NCI-H345 (cell line): ENCODE measurements at regions not wholly inside any gene's neighbourhood (a gene's known extent, or its start where the extent isn't known, plus 50 kb on each side); places are given as distances from the start of the nearest gene placed in this dataset.

Source experiments
- DNase-seq: peaks from one replicate; lab custom pipeline; 2025; lab: John Stamatoyannopoulos, UW

DNA sequence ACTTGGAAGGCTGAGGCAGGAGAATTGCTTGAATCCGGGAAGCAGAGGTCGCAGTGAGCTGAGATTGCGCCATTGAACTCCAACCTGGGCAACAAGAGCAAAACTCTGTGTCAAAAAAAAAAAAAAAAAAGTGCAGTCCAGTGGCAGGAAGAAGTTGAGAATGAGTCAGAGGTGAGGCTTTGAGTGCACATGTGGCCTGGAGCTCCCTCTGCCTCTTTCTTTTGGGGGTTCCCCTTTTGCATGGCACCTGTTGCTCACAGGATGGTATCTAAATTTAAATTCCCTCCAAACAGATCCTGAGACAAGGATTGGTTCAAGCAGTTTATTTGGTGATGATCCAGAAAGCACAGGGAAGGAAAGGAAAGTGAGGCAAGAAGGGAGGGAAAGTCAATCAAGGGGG lies 151.4 kb upstream of the STX18 start:
- DNase-seq: no peak

DNA sequence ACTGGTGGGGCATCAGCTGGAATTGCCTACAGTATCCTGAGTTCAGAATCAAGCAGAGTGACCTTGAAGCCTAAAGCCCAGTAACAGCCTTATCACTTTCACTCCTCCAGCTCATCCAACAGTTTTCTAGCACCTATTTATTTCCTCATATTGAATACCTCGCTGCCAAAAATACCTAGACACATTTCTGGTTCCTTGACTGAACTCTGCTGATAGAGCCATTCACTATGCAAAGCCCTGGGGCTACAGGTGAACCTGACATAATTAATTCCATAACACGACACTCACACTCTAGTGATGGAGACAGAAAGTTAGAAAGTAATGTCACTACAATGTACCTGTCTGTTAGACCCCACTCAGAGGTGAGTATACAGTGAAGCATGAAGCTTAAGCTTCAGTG lies 149.0 kb upstream of the STX18 start:
- no peak for DNase-seq

- DNase-seq: no peak
These were observed 148.0 kb upstream of the STX18 start for GRCh38 chr4:4689694-4690440.

- no peak for DNase-seq
These were observed 146.3 kb upstream of the STX18 start for GRCh38 chr4:4687935-4688727.

GRCh38 chr4:4687100-4687499 lies 145.3 kb upstream of the STX18 start:
- no peak for DNase-seq

DNA sequence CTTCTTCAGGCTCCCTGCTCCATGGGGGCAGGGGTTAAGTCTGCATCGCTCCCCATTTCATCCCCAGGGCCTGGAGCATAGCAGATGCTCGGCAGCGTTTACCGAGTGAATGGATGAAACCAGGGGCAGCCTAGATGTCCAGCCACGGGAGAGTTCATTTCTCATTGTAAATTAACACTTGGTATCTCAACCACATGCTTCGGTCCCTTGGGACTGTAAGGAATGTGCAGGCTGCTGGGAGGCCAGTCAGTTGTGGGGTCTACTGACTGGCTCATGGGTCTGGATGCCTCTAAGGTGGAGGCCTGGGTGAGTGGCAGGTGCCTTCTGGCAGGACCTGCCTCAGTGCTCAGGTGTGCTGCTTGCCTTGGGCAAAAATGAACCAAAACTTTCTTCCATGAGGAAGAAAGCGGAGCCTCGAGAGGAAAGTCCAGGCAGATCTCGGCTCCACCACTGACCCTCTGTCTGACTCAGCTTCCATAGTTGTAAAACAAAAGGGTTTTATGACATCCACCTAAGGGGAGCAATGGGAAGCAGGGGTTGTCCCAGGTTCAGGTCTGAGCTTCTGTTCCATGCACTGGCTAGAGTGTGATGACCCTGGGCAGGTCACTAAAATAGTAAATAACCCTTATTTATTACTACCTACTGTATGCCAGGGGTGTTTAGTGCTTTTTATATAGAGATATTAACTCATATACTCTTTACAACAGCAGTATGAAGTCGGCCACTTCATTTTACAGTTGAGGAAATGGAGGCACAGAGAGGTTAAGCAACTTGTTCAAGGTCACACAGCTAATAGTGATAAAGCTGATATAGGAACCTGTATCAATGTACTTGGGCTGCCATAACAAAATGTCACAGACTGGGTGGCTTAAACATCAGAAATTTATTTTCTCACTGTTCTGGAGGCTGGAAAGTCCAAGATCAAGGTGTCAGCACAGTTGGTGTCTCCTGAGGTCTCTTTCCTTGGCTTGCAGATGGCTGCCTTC lies 144.3 kb upstream of the STX18 start:
- DNase-seq: no peak

- DNase-seq: no peak
These were observed 139.8 kb upstream of the STX18 start for GRCh38 chr4:4681653-4682052.

- no peak for DNase-seq
These were observed 138.9 kb upstream of the STX18 start for GRCh38 chr4:4680758-4681157.

- DNase-seq: no peak
These were observed 138.4 kb upstream of the STX18 start for GRCh38 chr4:4680243-4680642.

- no peak for DNase-seq
These were observed 136.0 kb upstream of the STX18 start for GRCh38 chr4:4677556-4678522.

DNA sequence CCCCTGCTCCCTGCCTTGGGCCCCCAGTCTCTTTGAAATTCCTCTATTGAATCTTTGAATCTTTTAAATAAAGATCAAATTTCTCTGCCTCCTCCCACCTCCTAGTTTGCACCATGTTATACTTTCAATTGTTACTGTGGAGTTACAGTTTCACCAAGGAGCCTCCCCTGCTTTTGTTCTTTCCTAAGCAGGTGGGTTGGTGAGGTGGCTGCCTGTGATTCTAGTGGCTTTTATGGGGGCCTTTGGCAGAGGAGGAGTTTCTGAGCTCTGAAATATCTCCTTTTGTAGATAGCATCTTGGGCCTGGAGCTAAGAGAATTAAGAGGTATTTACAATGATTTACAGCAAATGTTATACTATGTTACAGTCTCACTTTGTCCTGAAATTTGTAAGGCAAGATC lies 133.8 kb upstream of the STX18 start:
- no peak for DNase-seq

- DNase-seq: no peak
These were observed 133.3 kb upstream of the STX18 start for GRCh38 chr4:4675051-4675581.

GRCh38 chr4:4673070-4673469 lies 131.2 kb upstream of the STX18 start:
- peak; percentile 4 for DNase-seq

DNA sequence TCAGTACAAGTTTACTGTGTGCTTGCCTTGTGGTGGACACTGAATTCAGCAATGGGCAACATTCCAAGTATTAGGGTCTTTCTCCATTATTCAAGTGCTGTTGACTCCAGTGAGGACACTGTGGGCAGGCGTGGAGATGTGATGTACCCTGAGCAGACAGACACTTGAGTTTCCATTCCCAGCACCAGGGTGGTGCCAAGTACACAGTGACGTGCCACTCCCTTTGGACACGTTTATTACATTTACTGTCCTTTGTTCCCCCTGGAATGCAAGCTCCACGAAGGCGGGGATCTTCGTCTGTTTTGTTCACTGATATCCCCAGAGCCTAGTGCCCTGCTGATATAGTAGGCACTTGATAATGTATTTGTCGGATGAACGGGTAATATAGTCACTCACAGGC lies 130.6 kb upstream of the STX18 start:
- no peak for DNase-seq

- no peak for DNase-seq
These were observed 130.0 kb upstream of the STX18 start for GRCh38 chr4:4671774-4672349.

DNA sequence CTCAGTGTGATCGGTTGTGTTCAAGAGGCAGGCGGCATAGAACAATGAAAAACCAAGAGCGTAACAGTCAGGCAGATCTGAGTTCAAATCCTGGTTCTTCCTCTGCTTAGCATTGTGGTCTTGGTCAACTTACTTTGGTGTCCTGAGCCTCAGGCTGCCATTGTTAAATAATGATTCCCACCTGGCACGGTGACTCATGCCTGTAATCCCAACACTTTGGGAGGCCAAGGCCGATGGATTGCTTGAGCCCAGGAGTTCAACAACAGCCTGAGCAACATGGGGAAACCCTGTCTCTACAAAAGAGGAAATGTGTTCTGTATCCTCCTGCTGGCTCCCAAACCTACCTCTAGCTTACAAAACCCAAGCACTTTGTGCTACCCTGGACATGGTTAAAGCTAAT lies 129.0 kb upstream of the STX18 start:
- no peak for DNase-seq

DNA sequence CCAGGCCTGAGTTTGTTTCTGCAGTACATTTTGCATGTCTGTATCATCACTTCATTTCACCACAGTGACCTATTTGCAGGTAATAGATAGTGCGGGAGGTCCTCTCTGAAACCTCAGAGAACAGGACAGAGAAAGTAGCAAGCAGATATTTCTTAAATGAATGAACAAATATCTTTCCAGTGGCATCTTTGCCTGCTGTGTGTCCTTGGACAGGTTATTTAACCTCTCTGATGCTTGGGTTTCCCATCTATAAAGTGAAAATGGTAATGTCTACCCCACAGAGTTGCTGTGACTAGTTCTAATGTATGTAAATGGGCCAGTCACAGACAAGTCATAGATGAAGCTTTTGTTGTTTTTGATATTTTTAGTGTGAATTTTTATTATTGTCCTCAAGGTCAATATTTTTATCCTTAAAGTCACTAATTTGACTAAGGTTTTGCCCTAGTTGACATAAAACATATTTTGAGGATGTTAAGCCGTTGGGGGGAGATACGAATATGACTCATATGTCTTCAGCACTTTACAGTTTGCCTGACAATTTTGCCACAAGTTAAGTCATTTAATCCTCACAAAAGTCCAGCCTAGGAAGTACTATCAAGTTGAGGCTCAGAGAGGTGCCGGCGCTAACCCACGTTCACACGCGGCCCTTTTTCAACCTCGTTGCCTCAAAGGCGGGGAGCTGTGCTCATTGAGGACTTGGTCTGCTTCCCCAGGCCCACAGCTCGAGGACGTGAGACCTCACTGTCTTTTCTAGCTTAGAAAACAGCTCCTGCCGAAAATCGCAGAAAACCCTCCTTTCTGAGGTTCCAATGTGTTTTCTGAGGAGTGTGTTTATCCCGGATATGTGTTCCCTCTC lies 126.7 kb upstream of the STX18 start:
- no peak for DNase-seq

- DNase-seq: no peak
These were observed 125.8 kb upstream of the STX18 start for GRCh38 chr4:4667622-4668081.
